Epithelial cell of esophagus (primary cell): ENCODE measurements at regions not wholly inside any gene's neighbourhood (a gene's known extent, or its start where the extent isn't known, plus 50 kb on each side); places are given as distances from the start of the nearest gene placed in this dataset.

Experiments
- DNase-seq: peaks from one replicate; pipeline ENCODE4 v3.0.0; 2010; ENCODE audit warnings: low read depth
- H3K4me3 ChIP-seq: 2 replicates; pipeline ENCODE4 v1.5.1; 2011; ENCODE audit warnings: mild to moderate bottlenecking, low read length, control low read depth
- TF ChIP-seq, protein P1 (sequence below): IDR thresholded peaks from 2 replicates; pipeline ENCODE4 v1.5.1; 2011; ENCODE audit warnings: low read depth, mild to moderate bottlenecking, low read length, control low read depth, inconsistent platforms; ENCODE audit not compliant: insufficient read depth; ENCODE audit errors: missing control alignments

DNA sequence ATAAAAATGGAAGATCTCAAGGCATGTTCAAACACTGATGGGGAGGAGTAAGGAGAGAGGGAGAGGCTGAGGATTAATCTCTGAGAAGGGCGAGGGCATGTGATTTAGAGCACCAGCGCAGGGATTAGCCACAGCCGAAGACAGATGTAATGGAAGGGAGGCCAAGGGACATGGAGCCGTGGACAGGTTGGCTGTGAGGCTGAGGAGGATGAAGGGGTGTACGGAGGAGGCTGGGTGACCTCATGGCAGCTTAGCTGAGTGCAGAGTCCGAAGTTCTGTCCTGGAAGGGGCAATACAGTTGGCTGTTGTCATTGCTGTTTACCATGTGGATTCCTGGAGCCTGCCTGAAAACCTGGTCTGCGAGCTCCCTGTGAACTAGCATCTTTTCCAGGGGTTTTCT, 342.8 kb downstream of the RPS6KC1 start:
- TF ChIP-seq, protein P1, sequence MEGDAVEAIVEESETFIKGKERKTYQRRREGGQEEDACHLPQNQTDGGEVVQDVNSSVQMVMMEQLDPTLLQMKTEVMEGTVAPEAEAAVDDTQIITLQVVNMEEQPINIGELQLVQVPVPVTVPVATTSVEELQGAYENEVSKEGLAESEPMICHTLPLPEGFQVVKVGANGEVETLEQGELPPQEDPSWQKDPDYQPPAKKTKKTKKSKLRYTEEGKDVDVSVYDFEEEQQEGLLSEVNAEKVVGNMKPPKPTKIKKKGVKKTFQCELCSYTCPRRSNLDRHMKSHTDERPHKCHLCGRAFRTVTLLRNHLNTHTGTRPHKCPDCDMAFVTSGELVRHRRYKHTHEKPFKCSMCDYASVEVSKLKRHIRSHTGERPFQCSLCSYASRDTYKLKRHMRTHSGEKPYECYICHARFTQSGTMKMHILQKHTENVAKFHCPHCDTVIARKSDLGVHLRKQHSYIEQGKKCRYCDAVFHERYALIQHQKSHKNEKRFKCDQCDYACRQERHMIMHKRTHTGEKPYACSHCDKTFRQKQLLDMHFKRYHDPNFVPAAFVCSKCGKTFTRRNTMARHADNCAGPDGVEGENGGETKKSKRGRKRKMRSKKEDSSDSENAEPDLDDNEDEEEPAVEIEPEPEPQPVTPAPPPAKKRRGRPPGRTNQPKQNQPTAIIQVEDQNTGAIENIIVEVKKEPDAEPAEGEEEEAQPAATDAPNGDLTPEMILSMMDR: no peak
- H3K4me3 ChIP-seq: no peak overlapping the region
- no peak for DNase-seq

GRCh38 chr1:213394837-213395236, 343.8 kb downstream of the RPS6KC1 start:
- no peak for DNase-seq
- TF ChIP-seq, protein P1: no peak
- H3K4me3 ChIP-seq: no peak overlapping the region

- no peak overlapping the region for H3K4me3 ChIP-seq
- no peak for DNase-seq
- TF ChIP-seq, protein P1: no peak
Observed at GRCh38 chr1:213397638-213398037, 346.6 kb downstream of the RPS6KC1 start.

GRCh38 chr1:213399695-213400094, 348.7 kb downstream of the RPS6KC1 start:
- H3K4me3 ChIP-seq: no peak overlapping the region
- TF ChIP-seq, protein P1: no peak
- peak; percentile 1 for DNase-seq

DNA sequence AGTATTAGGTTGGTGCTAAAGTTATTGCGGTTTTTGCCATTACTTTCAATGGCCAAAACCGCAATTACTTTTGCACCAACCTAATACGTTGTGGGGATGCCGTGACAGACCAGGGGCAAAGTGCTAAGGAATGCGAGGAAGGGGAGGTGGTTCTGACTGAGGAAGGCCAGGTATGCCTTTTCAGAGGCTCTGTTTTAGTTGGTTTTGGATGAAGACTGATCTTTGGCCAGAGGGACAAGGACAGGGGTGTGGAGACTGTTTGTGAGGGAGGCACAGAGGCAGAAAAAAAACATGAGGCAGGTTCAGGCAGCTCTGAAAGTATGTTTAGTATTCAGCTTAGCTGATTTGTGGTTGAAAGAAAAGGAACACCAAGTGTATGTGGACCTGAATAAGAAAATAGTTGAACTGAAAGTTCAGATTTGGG, 358.2 kb downstream of the RPS6KC1 start:
- TF ChIP-seq, protein P1: no peak
- no peak for DNase-seq
- no peak overlapping the region for H3K4me3 ChIP-seq

GRCh38 chr1:213409971-213410370, 358.9 kb downstream of the RPS6KC1 start:
- TF ChIP-seq, protein P1: no peak
- no peak for DNase-seq
- no peak overlapping the region for H3K4me3 ChIP-seq

DNA sequence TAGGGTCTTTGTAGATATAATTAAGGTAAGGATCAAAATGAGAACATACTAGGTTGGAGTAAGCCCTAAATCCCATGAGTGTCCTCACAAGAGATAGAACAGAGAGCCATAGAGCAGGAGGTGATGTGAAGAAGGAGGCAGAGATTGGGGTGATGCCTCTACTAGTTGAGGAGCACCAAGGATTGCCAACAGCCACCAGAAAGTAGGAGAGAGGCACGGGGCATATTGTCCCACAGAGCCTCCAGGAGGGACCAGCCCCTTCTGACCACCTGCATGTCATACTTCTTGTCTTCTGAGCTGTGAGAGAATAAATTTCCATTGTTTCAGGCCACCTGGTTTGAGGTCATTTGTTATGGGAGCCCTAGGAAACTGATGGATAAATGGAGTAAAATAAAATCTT, 363.3 kb downstream of the RPS6KC1 start:
- TF ChIP-seq, protein P1: no peak
- no peak for DNase-seq
- H3K4me3 ChIP-seq: no peak overlapping the region
